SU-DHL-6 (cell line): ENCODE measurements at regions not wholly inside any gene's neighbourhood (a gene's known extent, or its start where the extent isn't known, plus 50 kb on each side); places are given as distances from the start of the nearest gene placed in this dataset.

Experiments
- H2AFZ ChIP-seq: fragments of 200-600 bp; sonication (generic); 2 replicates; pipeline ENCODE4 v1.6.1; 2014; ENCODE audit warnings: low read depth, mild to moderate bottlenecking, moderate library complexity, mixed read lengths, antibody characterized with exemption, low read length; ENCODE audit not compliant: severe bottlenecking
- H3F3A ChIP-seq: fragments of 200-600 bp; shearing (Covaris generic); 2 replicates; pipeline ENCODE4 v1.6.0; 2016; ENCODE audit warnings: antibody characterized with exemption, mild to moderate bottlenecking; ENCODE audit not compliant: insufficient read depth
- H3K27ac ChIP-seq: fragments of 200-600 bp; sonication (generic); 2 replicates; pipeline ENCODE4 v1.5.1; 2016; ENCODE audit warnings: low read depth, mild to moderate bottlenecking, low read length, moderate library complexity, mixed read lengths
- H3K27me3 ChIP-seq: fragments of 200-600 bp; sonication (generic), shearing (Covaris generic); 2 replicates; pipeline ENCODE4 v1.6.0; 2014; ENCODE audit warnings: mild to moderate bottlenecking, low read length
- H3K36me3 ChIP-seq: fragments of 200-600 bp; sonication (generic); 2 replicates; pipeline ENCODE4 v1.6.1; 2014; ENCODE audit warnings: mild to moderate bottlenecking, low read length, mixed read lengths
- H3K4me2 ChIP-seq: fragments of 300-600, 200-600 bp; shearing (Covaris generic), sonication (generic); 2 replicates; pipeline ENCODE4 v1.6.0; 2014; ENCODE audit warnings: low read length, low read depth, mild to moderate bottlenecking; ENCODE audit not compliant: poor library complexity, severe bottlenecking
- H3K4me3 ChIP-seq: fragments of 200-600 bp; sonication (generic); 2 replicates; pipeline ENCODE4 v1.5.1; 2014; ENCODE audit warnings: antibody characterized with exemption, low read length, mild to moderate bottlenecking, mixed read lengths; ENCODE audit not compliant: insufficient read depth, poor library complexity, severe bottlenecking
- H3K79me2 ChIP-seq: fragments of 200-600 bp; sonication (generic); 2 replicates; pipeline ENCODE4 v1.6.1; 2014; ENCODE audit warnings: mild to moderate bottlenecking, low read length, moderate library complexity; ENCODE audit not compliant: insufficient read depth
- H3K9ac ChIP-seq: fragments of 200-600 bp; sonication (generic); 2 replicates; pipeline ENCODE4 v1.7.0; 2014; ENCODE audit warnings: mild to moderate bottlenecking, low read length
- H3K9me2 ChIP-seq: fragments of 200-600 bp; sonication (generic); replicated peaks from 2 replicates; pipeline ENCODE4 v1.6.1; 2014; ENCODE audit warnings: low read length; ENCODE audit not compliant: insufficient read depth
- H3K9me3 ChIP-seq: fragments of 200-600 bp; sonication (generic); 2 replicates; pipeline ENCODE4 v1.6.1; 2014; ENCODE audit warnings: low read length, mixed read lengths; ENCODE audit not compliant: insufficient read depth
- H4K20me1 ChIP-seq: fragments of 200-600 bp; sonication (generic); 2 replicates; pipeline ENCODE4 v1.6.1; 2014; ENCODE audit warnings: low read depth, mild to moderate bottlenecking, antibody characterized with exemption, low read length, moderate library complexity, mixed read lengths
- EZH2phosphoT487 ChIP-seq: fragments of 200-600 bp; sonication (generic), shearing (Covaris generic); conservative IDR thresholded peaks from 2 replicates; pipeline ENCODE4 v1.6.1; 2018; ENCODE audit warnings: mild to moderate bottlenecking, antibody characterized with exemption, low read length, moderate library complexity, mixed read lengths
- TF ChIP-seq, protein P1 (sequence below): fragments of 200-600 bp; sonication (generic); IDR thresholded peaks from one replicate; pipeline ENCODE4 v1.5.1; 2017; ENCODE audit warnings: antibody characterized with exemption, mild to moderate bottlenecking, low read length, moderate library complexity; ENCODE audit not compliant: insufficient read depth, poor library complexity, severe bottlenecking

DNA sequence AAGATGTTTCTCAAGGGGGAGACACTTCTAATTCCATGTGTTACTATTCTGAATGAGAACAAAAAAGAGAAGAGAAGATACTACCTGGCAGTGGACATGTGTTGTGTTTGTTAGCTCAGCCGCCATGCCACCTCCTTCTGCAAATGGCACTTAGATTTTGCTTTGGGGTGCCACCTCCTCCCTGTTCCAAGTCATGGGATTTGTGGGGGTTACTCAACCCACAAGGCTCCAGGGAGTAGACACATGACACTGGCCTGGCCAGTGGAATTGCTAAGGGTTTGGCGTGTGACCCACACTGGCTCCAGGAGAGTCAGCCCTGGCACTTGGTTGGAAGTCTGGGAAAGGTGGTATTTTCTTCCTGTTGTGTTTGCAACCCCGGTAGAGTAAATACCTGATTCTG lies 129.1 kb downstream of the ZNF621 start:
- Histone ChIP-seq H3K36me3 (no peaks in the 10 kb centered on the region), H2AFZ (no peak overlapping the region), H3K27me3 (no peaks in the 10 kb centered on the region), H3K4me2 (no peak overlapping the region), H3K4me3 (no peak overlapping the region), H3K27ac (no peak overlapping the region), H3F3A (no peaks in the 10 kb centered on the region), H3K9ac (no peak overlapping the region), H3K9me3 (no peaks in the 10 kb centered on the region), H4K20me1 (no peaks in the 10 kb centered on the region), H3K79me2 (no peaks in the 10 kb centered on the region), H3K9me2 (no peaks in the 10 kb centered on the region)
- TF ChIP-seq, protein P1, sequence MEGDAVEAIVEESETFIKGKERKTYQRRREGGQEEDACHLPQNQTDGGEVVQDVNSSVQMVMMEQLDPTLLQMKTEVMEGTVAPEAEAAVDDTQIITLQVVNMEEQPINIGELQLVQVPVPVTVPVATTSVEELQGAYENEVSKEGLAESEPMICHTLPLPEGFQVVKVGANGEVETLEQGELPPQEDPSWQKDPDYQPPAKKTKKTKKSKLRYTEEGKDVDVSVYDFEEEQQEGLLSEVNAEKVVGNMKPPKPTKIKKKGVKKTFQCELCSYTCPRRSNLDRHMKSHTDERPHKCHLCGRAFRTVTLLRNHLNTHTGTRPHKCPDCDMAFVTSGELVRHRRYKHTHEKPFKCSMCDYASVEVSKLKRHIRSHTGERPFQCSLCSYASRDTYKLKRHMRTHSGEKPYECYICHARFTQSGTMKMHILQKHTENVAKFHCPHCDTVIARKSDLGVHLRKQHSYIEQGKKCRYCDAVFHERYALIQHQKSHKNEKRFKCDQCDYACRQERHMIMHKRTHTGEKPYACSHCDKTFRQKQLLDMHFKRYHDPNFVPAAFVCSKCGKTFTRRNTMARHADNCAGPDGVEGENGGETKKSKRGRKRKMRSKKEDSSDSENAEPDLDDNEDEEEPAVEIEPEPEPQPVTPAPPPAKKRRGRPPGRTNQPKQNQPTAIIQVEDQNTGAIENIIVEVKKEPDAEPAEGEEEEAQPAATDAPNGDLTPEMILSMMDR = no peak
- no peak for TF ChIP-seq EZH2phosphoT487

DNA sequence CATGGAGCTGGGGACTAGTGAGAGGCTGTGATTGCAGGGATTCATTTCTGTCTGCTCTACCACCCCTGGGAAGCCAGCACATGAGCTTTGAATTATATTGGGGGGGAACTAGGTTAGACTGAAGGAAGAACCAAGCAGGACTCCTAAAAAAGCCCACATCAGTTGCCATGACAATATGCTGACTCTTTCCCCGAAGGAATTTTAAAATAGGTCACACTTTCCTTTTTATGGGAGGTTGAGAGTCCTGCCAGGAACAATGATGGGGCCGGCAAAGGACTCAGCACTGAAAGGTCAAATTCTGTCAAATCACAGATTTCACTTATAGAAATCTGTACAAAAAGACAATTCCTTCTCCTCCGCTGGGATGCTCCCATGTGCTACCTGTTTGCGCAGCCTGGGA lies 130.8 kb downstream of the ZNF621 start:
- H3K4me2 ChIP-seq = no peak overlapping the region
- no peaks in the 10 kb centered on the region for H3K36me3 ChIP-seq
- TF ChIP-seq, protein P1 = no peak
- TF ChIP-seq EZH2phosphoT487 = no peak
- H3K4me3 ChIP-seq = no peak overlapping the region
- H3K27me3 ChIP-seq = no peaks in the 10 kb centered on the region
- H3F3A ChIP-seq = no peaks in the 10 kb centered on the region
- H3K27ac ChIP-seq = no peak overlapping the region
- no peaks in the 10 kb centered on the region for H4K20me1 ChIP-seq
- H3K9me2 ChIP-seq = no peaks in the 10 kb centered on the region
- H3K9ac ChIP-seq = no peak overlapping the region
- H3K9me3 ChIP-seq = no peaks in the 10 kb centered on the region
- no peak overlapping the region for H2AFZ ChIP-seq
- no peaks in the 10 kb centered on the region for H3K79me2 ChIP-seq

DNA sequence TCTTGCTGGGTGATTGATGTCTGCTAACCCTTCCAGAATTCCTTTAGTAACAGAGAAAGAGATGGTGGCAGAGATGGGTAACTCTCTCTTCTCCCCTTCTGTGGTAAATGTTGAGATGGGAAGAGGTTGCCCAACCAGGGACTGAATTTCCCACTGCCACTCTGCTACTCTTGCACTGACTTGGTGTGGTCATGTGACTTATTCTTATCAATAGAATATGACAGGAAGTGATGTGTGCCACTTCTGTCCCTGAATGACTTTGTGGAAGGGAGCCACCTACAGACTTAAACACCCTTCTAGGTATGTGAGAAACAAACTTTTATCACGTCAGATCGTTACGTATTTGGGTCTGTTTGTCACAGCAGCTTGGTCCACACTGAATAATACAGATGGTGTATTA lies 132.9 kb downstream of the ZNF621 start:
- no peak overlapping the region for H3K27ac ChIP-seq

More for the DNA sequence above, 132.9 kb downstream of the ZNF621 start:
- Histone ChIP-seq H3K9ac (no peak overlapping the region), H3K9me3 (no peaks in the 10 kb centered on the region), H2AFZ (no peak overlapping the region), H3K4me3 (no peak overlapping the region), H3K9me2 (no peaks in the 10 kb centered on the region), H3K4me2 (no peak overlapping the region), H3K36me3 (no peaks in the 10 kb centered on the region), H3F3A (no peaks in the 10 kb centered on the region), H4K20me1 (no peaks in the 10 kb centered on the region), H3K27me3 (no peaks in the 10 kb centered on the region), H3K79me2 (no peaks in the 10 kb centered on the region)
- no peak for TF ChIP-seq EZH2phosphoT487
- TF ChIP-seq, protein P1 = no peak
